NT2/D1 (cell line): ENCODE measurements at regions not wholly inside any gene's neighbourhood (a gene's known extent, or its start where the extent isn't known, plus 50 kb on each side); places are given as distances from the start of the nearest gene placed in this dataset.

Experiments used
- DNase-seq: peaks from one replicate; pipeline ENCODE4 v3.0.0-alpha.2; 2011; ENCODE audit warnings: low read depth, low spot score
- H3K27me3 ChIP-seq: 2 replicates; pipeline ENCODE4 v1.6.0; 2011; ENCODE audit warnings: mild to moderate bottlenecking; ENCODE audit not compliant: insufficient read length, insufficient read depth
- H3K36me3 ChIP-seq: 2 replicates; pipeline ENCODE4 v1.6.1; 2011; ENCODE audit warnings: mild to moderate bottlenecking, low read length, mixed read lengths; ENCODE audit not compliant: insufficient read depth, insufficient read length
- H3K4me1 ChIP-seq: 2 replicates; pipeline ENCODE4 v1.5.1; 2011; ENCODE audit not compliant: insufficient read depth, insufficient read length
- H3K4me3 ChIP-seq: 2 replicates; pipeline ENCODE4 v1.5.1; 2011; ENCODE audit warnings: low read depth; ENCODE audit not compliant: insufficient read length
- H3K9ac ChIP-seq: 2 replicates; pipeline ENCODE4 v1.6.0; 2011; ENCODE audit warnings: low read depth; ENCODE audit not compliant: insufficient read length
- H3K9me3 ChIP-seq: 2 replicates; pipeline ENCODE4 v1.5.1; 2011; ENCODE audit warnings: mild to moderate bottlenecking, low read length; ENCODE audit not compliant: insufficient read depth
- SUZ12 ChIP-seq: IDR thresholded peaks from 2 replicates; pipeline ENCODE4 v1.6.1; 2011; ENCODE audit not compliant: insufficient read length, insufficient read depth; ENCODE audit errors: extremely low read depth
- YY1 ChIP-seq: IDR thresholded peaks from 2 replicates; pipeline ENCODE4 v1.6.1; 2011; ENCODE audit not compliant: insufficient read length, insufficient read depth
- ZNF274 ChIP-seq: IDR thresholded peaks from 2 replicates; pipeline ENCODE4 v1.6.1; 2011; ENCODE audit warnings: mild to moderate bottlenecking, low read depth, low read length

DNA sequence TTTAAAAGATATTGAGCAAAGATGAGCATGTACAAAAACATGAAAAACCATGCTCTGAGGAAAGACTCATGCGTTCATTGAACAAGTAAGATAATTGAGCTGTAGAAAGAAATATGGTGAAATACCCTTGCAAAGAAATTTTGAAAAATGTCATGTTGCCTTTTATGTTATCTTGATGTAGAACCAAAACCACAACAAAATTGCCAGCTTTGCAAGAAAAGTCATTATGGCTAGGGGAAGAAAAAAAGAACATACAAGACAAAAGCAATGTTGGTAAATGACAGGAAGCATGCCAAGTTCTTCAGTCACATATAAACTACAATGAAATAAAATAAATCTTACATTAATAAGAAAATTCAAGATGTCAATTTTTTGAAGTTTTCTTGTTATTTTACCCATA lies 368.0 kb downstream of the IRX1 start:
- Histone ChIP-seq H3K4me3 (no peak overlapping the region), H3K9ac (no peak overlapping the region), H3K36me3 (no peaks in the 10 kb centered on the region), H3K27me3 (no peaks in the 10 kb centered on the region), H3K4me1 (no peaks in the 10 kb centered on the region), H3K9me3 (no peaks in the 10 kb centered on the region)
- TF ChIP-seq YY1: no peak
- no peak for TF ChIP-seq ZNF274
- TF ChIP-seq SUZ12: no peak
- DNase-seq: no peak

DNA sequence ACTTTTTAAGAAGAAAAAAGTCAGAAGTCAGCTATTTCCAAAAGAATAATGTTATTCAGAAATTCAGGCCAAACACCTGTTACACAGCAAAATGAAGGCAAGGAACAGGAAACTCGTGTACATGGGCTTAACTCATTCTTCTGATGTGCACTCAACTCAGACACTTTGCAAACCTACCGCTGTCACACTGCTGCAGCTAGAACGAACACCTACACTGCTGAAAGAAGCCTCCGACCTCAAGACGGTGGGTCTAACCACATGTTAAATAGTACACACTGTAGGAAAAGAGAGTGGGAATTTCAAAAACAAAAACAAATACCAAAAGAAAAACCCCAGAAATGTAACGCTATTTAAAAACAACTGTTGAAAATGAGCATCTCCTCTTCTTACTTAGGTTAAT lies 384.5 kb downstream of the IRX1 start:
- Histone ChIP-seq H3K27me3 (no peaks in the 10 kb centered on the region), H3K4me3 (no peak overlapping the region), H3K4me1 (no peaks in the 10 kb centered on the region), H3K9me3 (0 out of 2 replicates have a peak, but pooled peaks cover 8% of the 10 kb centered on the region), H3K9ac (no peak overlapping the region), H3K36me3 (no peaks in the 10 kb centered on the region)
- DNase-seq: no peak
- no peak for TF ChIP-seq ZNF274
- TF ChIP-seq YY1: no peak
- no peak for TF ChIP-seq SUZ12

DNA sequence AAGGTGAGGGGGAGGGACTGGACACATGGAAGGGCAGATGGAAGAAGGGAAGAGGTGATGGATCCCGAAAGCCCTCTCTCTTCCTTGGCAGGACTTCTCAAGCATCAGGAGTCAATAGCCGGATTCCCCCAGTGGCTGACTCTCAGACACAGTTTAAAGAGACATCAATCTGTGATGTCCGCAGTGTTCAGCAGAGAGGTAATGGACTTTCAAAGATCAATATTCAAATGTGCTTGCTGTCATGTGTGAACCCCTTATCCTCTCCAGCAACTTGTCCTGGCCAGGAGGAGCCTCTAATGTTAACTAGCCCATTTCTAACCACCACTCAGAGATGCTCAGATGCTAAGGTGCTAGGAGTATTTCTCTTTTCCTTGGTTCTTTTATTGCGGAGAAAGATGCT lies 392.2 kb downstream of the IRX1 start:
- Histone ChIP-seq H3K4me1 (no peaks in the 10 kb centered on the region), H3K27me3 (no peaks in the 10 kb centered on the region), H3K9ac (no peak overlapping the region), H3K36me3 (no peaks in the 10 kb centered on the region), H3K4me3 (no peak overlapping the region), H3K9me3 (no peaks in the 10 kb centered on the region)
- TF ChIP-seq SUZ12 (no peak), YY1 (no peak), ZNF274 (no peak)
- DNase-seq: no peak

DNA sequence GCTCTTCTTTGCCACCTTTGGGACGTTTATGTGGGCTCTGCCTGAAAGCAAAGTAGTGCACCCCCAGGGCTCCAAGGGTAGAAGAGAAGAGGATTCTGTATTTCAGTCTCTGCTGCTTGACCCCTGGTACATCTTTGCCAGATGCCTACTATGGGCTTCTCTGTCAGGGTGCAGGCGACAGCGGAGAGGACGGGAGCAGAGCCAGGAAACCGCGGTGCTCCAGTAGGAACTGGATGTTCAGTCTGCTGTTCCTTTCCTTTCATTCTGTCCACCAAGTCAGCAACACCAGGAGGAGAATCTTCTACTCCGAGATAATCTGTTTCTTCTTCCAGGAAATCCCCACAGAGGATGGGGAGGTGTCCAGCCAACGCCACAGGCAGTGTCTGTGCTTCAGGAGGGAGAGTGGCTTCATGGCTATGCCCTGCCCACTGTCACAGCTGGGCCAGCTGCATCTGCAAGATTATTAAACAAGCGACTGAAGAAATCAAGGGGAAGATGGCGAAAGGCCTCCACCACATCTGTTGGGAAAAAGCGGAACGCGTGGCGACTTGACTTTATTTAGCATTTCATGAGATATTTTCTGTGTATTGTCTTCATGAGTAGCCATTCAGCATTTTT lies 398.3 kb downstream of the IRX1 start:
- no peaks in the 10 kb centered on the region for H3K4me1 ChIP-seq
- H3K4me3 ChIP-seq: no peak overlapping the region
- H3K36me3 ChIP-seq: no peaks in the 10 kb centered on the region
- H3K9ac ChIP-seq: no peak overlapping the region
- H3K27me3 ChIP-seq: no peaks in the 10 kb centered on the region
- no peak for DNase-seq
- H3K9me3 ChIP-seq: no peaks in the 10 kb centered on the region
- no peak for TF ChIP-seq YY1
- no peak for TF ChIP-seq ZNF274
- no peak for TF ChIP-seq SUZ12

DNA sequence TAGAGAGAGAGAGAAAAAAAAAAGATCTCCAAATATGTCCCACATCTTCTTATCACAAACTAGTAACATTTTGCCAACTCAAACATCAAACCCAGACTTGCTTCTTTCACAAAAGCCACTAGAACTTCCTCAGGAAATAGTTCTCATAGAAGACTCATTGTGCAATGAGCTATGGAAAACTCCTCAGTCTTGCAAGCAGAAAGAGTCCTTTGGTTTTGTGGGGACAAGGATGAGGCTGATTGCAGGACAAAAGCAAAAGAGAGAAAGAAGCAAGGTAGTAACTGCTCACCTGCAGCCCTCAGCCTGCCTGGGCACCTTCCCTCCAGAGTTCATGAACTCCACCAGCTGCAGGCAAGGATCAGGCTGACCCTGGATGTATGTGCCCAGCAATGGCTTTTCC lies 399.0 kb downstream of the IRX1 start:
- Histone ChIP-seq H3K27me3 (no peaks in the 10 kb centered on the region), H3K4me3 (no peak overlapping the region), H3K9me3 (no peaks in the 10 kb centered on the region), H3K9ac (no peak overlapping the region), H3K36me3 (no peaks in the 10 kb centered on the region), H3K4me1 (no peaks in the 10 kb centered on the region)
- DNase-seq: no peak
- TF ChIP-seq SUZ12 (no peak), YY1 (no peak), ZNF274 (no peak)

DNA sequence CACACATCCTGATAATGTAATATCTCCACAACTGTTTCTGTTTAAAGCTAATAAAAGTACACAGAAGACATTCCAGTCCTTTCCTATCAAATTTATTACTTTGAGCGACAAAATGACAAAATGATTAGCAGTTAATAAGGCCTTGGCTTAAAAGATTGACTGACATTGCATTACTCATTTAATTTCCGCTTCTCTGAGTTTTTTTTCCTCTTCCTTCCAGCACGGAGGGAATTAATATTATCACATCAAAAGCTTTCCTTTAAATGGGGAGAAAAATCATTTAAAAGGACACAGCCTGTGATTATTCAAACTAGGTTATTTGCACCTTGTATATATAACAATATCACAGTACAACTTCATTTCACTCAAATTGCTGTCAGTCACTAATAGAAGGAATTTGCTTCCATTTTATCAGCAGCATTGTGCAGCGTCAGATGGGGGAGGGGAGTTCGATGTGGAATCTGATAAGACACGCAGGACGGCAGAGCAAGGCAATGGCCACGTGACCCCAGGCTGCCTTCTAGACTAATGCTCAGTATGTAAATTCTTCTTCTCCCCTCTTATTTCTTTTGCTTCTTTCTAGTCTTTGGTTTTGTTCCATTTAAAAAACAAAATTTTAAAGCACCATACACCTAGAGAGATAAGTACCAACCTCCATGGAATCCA lies 400.5 kb downstream of the IRX1 start:
- Histone ChIP-seq H3K36me3 (no peaks in the 10 kb centered on the region), H3K4me3 (no peak overlapping the region), H3K9me3 (no peaks in the 10 kb centered on the region), H3K4me1 (no peaks in the 10 kb centered on the region), H3K27me3 (no peaks in the 10 kb centered on the region), H3K9ac (no peak overlapping the region)
- no peak for DNase-seq
- no peak for TF ChIP-seq SUZ12
- TF ChIP-seq ZNF274: no peak
- no peak for TF ChIP-seq YY1

DNA sequence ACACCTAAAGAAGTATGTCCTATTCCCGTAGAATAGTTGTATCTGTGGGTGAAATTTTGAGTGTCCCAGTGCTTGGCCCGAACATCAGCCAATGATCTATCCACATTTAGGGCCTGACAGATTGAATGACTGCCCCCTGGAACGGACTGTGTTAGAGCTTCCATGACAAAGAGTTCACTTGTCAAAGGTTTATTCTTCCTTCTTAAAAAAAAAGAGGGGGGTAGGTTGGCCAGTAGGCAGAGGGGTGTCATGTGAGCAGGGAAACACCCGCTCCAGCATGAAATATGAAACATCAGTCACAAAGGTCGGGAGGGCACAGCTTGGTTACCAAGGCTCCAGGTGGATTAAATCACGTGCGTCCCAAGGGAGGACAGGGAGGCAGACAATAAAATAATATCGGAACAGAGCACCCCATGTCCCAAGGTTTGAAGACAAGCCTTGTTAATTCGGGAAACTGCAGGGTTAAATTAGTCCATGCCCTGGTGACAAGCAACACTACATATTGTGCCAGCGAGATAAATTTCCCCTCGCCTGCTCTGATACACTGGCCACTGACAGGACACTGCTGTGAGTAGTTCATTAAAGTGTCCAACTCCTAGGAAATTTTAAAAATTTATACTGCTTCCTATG lies 401.2 kb downstream of the IRX1 start:
- no peak overlapping the region for H3K4me3 ChIP-seq
- H3K4me1 ChIP-seq: no peaks in the 10 kb centered on the region
- H3K36me3 ChIP-seq: no peaks in the 10 kb centered on the region
- no peak for DNase-seq
- H3K9me3 ChIP-seq: no peaks in the 10 kb centered on the region
- no peak overlapping the region for H3K9ac ChIP-seq
- TF ChIP-seq SUZ12 (no peak), YY1 (no peak), ZNF274 (no peak)
- H3K27me3 ChIP-seq: no peaks in the 10 kb centered on the region
